ENCODE measurements at regions not wholly inside any gene's neighbourhood (a gene's known extent, or its start where the extent isn't known, plus 50 kb on each side); places are given as distances from the start of the nearest gene placed in this dataset.

DNA sequence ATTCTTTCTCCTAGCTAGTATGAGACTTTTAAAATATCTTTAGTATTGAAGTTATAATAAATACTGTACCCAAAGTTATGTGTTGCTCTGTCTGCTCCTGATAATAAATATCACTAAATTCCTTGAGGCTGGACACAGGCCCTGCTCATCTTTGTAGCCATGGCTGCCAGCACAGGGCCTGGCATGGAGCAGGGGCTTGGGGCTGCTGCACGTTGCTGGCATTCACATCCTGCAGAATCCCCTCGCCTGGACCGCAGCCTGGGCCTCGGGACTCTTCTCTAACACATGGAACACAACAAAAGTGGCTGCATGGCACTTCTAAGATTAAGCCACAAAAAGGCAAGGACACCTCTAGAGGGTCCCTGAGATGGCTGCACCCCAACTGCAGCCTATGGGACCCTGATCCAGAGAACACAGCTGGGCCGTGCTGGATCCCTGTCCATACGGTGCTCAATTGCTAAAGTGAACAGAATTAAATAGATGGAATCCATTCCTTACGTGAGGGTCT, 477.5 kb upstream of the MYT1L start:
- Histone ChIP-seq H3K9me2 (replicated peaks; ENCODE audit: insufficient read depth, low read length) (no peaks in the 10 kb centered on the region), H3K79me2 (ENCODE audit: insufficient read depth, low read length) (no peaks in the 10 kb centered on the region), H3K4me2 (ENCODE audit: low read depth, low read length, poor library complexity, severe bottlenecking) (no peak overlapping the region), H3K4me3 (ENCODE audit: insufficient read depth, low read length, poor library complexity, severe bottlenecking) (no peak overlapping the region), H3K9me3 (ENCODE audit: insufficient read depth, low read length) (no peaks in the 10 kb centered on the region), H3K27ac (ENCODE audit: low read depth, low read length) (no peak overlapping the region), H3K9ac (ENCODE audit: low read length) (no peak overlapping the region), H3F3A (ENCODE audit: insufficient read depth) (no peaks in the 10 kb centered on the region), H3K36me3 (ENCODE audit: low read length) (no peaks in the 10 kb centered on the region), H2AFZ (ENCODE audit: low read depth, low read length, severe bottlenecking) (no peak overlapping the region), H4K20me1 (ENCODE audit: low read depth, low read length) (no peaks in the 10 kb centered on the region), H3K27me3 (ENCODE audit: low read length) (no peaks in the 10 kb centered on the region)
- TF ChIP-seq EZH2phosphoT487 (conservative IDR thresholded peaks at IDR 0.05; ENCODE audit: low read length): no peak
- TF ChIP-seq, protein P1, sequence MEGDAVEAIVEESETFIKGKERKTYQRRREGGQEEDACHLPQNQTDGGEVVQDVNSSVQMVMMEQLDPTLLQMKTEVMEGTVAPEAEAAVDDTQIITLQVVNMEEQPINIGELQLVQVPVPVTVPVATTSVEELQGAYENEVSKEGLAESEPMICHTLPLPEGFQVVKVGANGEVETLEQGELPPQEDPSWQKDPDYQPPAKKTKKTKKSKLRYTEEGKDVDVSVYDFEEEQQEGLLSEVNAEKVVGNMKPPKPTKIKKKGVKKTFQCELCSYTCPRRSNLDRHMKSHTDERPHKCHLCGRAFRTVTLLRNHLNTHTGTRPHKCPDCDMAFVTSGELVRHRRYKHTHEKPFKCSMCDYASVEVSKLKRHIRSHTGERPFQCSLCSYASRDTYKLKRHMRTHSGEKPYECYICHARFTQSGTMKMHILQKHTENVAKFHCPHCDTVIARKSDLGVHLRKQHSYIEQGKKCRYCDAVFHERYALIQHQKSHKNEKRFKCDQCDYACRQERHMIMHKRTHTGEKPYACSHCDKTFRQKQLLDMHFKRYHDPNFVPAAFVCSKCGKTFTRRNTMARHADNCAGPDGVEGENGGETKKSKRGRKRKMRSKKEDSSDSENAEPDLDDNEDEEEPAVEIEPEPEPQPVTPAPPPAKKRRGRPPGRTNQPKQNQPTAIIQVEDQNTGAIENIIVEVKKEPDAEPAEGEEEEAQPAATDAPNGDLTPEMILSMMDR (IDR thresholded peaks at IDR 0.05; ENCODE audit: insufficient read depth, low read length, poor library complexity, severe bottlenecking): no peak

DNA sequence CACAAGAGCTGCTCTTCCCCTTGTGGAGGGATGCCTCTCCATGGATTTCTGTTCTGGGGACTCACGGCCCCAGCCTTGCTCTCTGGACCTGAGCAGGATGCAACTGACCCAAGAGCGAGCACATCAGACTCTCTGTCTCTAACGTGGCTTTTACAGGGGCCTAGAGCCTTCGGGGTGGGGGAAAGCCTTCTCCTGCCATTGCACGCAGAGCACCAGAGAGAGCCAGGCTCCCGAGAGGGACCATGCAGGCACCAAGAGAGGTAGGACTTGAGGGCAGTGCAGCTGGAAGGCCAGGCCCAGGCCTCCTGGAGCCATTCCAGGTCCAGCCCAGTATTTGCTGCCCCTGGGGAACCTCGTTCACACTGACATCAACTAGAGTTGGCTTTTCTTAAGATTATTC, 475.6 kb upstream of the MYT1L start:
- H3K9me2 ChIP-seq (replicated peaks; ENCODE audit: insufficient read depth, low read length): no peaks in the 10 kb centered on the region
- H3K36me3 ChIP-seq (ENCODE audit: low read length): no peaks in the 10 kb centered on the region
- H3K4me3 ChIP-seq (ENCODE audit: insufficient read depth, low read length, poor library complexity, severe bottlenecking): no peak overlapping the region
- no peak overlapping the region for H3K27ac ChIP-seq (ENCODE audit: low read depth, low read length)
- TF ChIP-seq, protein P1 (IDR thresholded peaks at IDR 0.05; ENCODE audit: insufficient read depth, low read length, poor library complexity, severe bottlenecking): no peak
- no peak for TF ChIP-seq EZH2phosphoT487 (conservative IDR thresholded peaks at IDR 0.05; ENCODE audit: low read length)
- no peak overlapping the region for H2AFZ ChIP-seq (ENCODE audit: low read depth, low read length, severe bottlenecking)
- H3K4me2 ChIP-seq (ENCODE audit: low read depth, low read length, poor library complexity, severe bottlenecking): no peak overlapping the region
- no peaks in the 10 kb centered on the region for H3K27me3 ChIP-seq (ENCODE audit: low read length)
- H3K9me3 ChIP-seq (ENCODE audit: insufficient read depth, low read length): no peaks in the 10 kb centered on the region
- no peaks in the 10 kb centered on the region for H3F3A ChIP-seq (ENCODE audit: insufficient read depth)
- no peaks in the 10 kb centered on the region for H3K79me2 ChIP-seq (ENCODE audit: insufficient read depth, low read length)
- no peaks in the 10 kb centered on the region for H4K20me1 ChIP-seq (ENCODE audit: low read depth, low read length)
- H3K9ac ChIP-seq (ENCODE audit: low read length): no peak overlapping the region

DNA sequence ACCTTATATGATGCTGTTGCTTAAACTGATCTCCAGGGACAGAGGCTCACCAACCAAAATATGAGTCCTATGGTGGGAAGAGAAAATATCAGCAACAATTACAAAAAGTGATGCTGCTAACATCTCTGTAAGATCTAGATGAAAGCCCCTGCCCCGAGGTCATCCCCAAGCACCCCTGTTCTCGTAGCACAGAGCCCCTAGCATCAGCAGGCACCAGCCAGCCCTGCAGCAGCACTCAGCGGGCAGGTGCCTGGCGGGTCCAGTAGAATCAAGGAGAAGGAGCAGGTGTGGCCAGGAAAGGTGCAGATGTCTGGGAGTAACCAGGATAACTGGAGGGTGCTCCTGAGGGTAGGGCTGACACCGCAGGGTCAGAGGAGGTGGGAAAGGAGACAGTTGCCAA, 474.2 kb upstream of the MYT1L start:
- H4K20me1 ChIP-seq (ENCODE audit: low read depth, low read length): no peaks in the 10 kb centered on the region
- H3K4me3 ChIP-seq (ENCODE audit: insufficient read depth, low read length, poor library complexity, severe bottlenecking): no peak overlapping the region
- TF ChIP-seq, protein P1 (IDR thresholded peaks at IDR 0.05; ENCODE audit: insufficient read depth, low read length, poor library complexity, severe bottlenecking): no peak
- no peak for TF ChIP-seq EZH2phosphoT487 (conservative IDR thresholded peaks at IDR 0.05; ENCODE audit: low read length)
- no peaks in the 10 kb centered on the region for H3K9me2 ChIP-seq (replicated peaks; ENCODE audit: insufficient read depth, low read length)
- no peak overlapping the region for H3K4me2 ChIP-seq (ENCODE audit: low read depth, low read length, poor library complexity, severe bottlenecking)
- H3K36me3 ChIP-seq (ENCODE audit: low read length): no peaks in the 10 kb centered on the region
- H3K27me3 ChIP-seq (ENCODE audit: low read length): no peaks in the 10 kb centered on the region
- no peaks in the 10 kb centered on the region for H3K79me2 ChIP-seq (ENCODE audit: insufficient read depth, low read length)
- H3F3A ChIP-seq (ENCODE audit: insufficient read depth): no peaks in the 10 kb centered on the region
- H3K9ac ChIP-seq (ENCODE audit: low read length): no peak overlapping the region
- H3K27ac ChIP-seq (ENCODE audit: low read depth, low read length): no peak overlapping the region
- no peaks in the 10 kb centered on the region for H3K9me3 ChIP-seq (ENCODE audit: insufficient read depth, low read length)
- no peak overlapping the region for H2AFZ ChIP-seq (ENCODE audit: low read depth, low read length, severe bottlenecking)

Data from SU-DHL-6 (cell line).